H4 (cell line): ENCODE measurements at regions not wholly inside any gene's neighbourhood (a gene's known extent, or its start where the extent isn't known, plus 50 kb on each side); places are given as distances from the start of the nearest gene placed in this dataset.

ENCODE experiments used
- DNase-seq: peaks from one replicate; pipeline ENCODE4 v3.0.0-alpha.2; 2015; ENCODE audit warnings: low spot score

GRCh38 chr21:16633831-16634459 lies 878.9 kb upstream of the CXADR start:
- no peak for DNase-seq

- DNase-seq: no peak
Measured at GRCh38 chr21:16634515-16634914, 878.3 kb upstream of the CXADR start.

- no peak for DNase-seq
Measured at GRCh38 chr21:16640297-16641027, 872.4 kb upstream of the CXADR start.

GRCh38 chr21:16642353-16642752 lies 870.5 kb upstream of the CXADR start:
- DNase-seq: no peak

- no peak for DNase-seq
Measured at GRCh38 chr21:16644685-16645084, 868.2 kb upstream of the CXADR start.

- DNase-seq: no peak
Measured at GRCh38 chr21:16650714-16651366, 862.0 kb upstream of the CXADR start.

GRCh38 chr21:16651956-16652355 lies 860.9 kb upstream of the CXADR start:
- DNase-seq: no peak

GRCh38 chr21:16663436-16663835 lies 849.4 kb upstream of the CXADR start:
- DNase-seq: no peak

GRCh38 chr21:16667395-16667794 lies 845.4 kb upstream of the CXADR start:
- no peak for DNase-seq

- DNase-seq: no peak
Measured at GRCh38 chr21:16674949-16675348, 837.9 kb upstream of the CXADR start.

GRCh38 chr21:16676391-16676790 lies 836.5 kb upstream of the CXADR start:
- DNase-seq: no peak

GRCh38 chr21:16678429-16679160 lies 834.2 kb upstream of the CXADR start:
- no peak for DNase-seq

GRCh38 chr21:16695074-16695473 lies 817.8 kb upstream of the CXADR start:
- no peak for DNase-seq

GRCh38 chr21:16707274-16707673 lies 805.6 kb upstream of the CXADR start:
- DNase-seq: no peak

- DNase-seq: no peak
Measured at GRCh38 chr21:16708101-16708835, 804.6 kb upstream of the CXADR start.

- DNase-seq: no peak
Measured at GRCh38 chr21:16709866-16710550, 802.8 kb upstream of the CXADR start.

GRCh38 chr21:16711757-16712156 lies 801.1 kb upstream of the CXADR start:
- no peak for DNase-seq

- no peak for DNase-seq
Measured at GRCh38 chr21:16713331-16714117, 799.3 kb upstream of the CXADR start.

GRCh38 chr21:16740511-16740910 lies 772.3 kb upstream of the CXADR start:
- DNase-seq: no peak

GRCh38 chr21:16741141-16741665 lies 771.6 kb upstream of the CXADR start:
- DNase-seq: no peak
